Panc1 (cell line): ENCODE measurements at regions not wholly inside any gene's neighbourhood (a gene's known extent, or its start where the extent isn't known, plus 50 kb on each side); places are given as distances from the start of the nearest gene placed in this dataset.

Source experiments
- ATAC-seq: fragments of 200-7000 bp; cut with Tn5 transposase; 2 replicates; pipeline ENCODE4 v1.9.1; 2020; ENCODE audit warnings: mild to moderate bottlenecking, moderate library complexity
- BruUV-seq: library from RNA; stranded (reverse); fragments of 400-500 nt; replicated peaks from 2 replicates; lab custom pipeline; 2021; lab: Mats Ljungman, UMichigan
- CTCF ChIA-PET: fragments of 300-600 bp; sonication (Branson Sonifier 250); formaldehyde crosslinking; loops from one replicate; lab custom pipeline; 2022; ENCODE audit warnings: antibody characterized with exemption; lab: Charles Lee
- POLR2A ChIA-PET: fragments of 300-600 bp; sonication (Branson Sonifier 250); formaldehyde crosslinking; loops from one replicate; lab custom pipeline; 2022; ENCODE audit warnings: antibody characterized with exemption; lab: Charles Lee
- DNase-seq: peaks from one replicate; pipeline ENCODE4 v3.0.0-alpha.2; 2010; ENCODE audit warnings: low read depth, low spot score
- H3K27ac ChIP-seq: 2 replicates; pipeline ENCODE4 v1.5.1; 2011; ENCODE audit warnings: mild to moderate bottlenecking, low read length, inconsistent platforms
- H3K27me3 ChIP-seq: fragments of 200-500 bp; sonication (Bioruptor generic); 2 replicates; pipeline ENCODE4 v1.6.0; 2014; ENCODE audit warnings: low read length, inconsistent platforms; ENCODE audit not compliant: control insufficient read depth, insufficient read depth
- H3K36me3 ChIP-seq: fragments of 200-500 bp; sonication (Bioruptor generic); 2 replicates; pipeline ENCODE4 v1.5.1; 2014; ENCODE audit warnings: inconsistent platforms, mild to moderate bottlenecking, low read length, moderate library complexity; ENCODE audit not compliant: control insufficient read depth, insufficient read depth
- H3K4me1 ChIP-seq: 2 replicates; pipeline ENCODE4 v1.5.1; 2011; ENCODE audit warnings: inconsistent platforms, mild to moderate bottlenecking, low read length, moderate library complexity; ENCODE audit not compliant: control insufficient read depth, insufficient read depth
- H3K4me3 ChIP-seq, 2 experiments: 2 replicates each; pipeline ENCODE4 v1.5.1; 2011 to 2012; ENCODE audit warnings: low read depth in 2 of 2, low read length in 2 of 2, mild to moderate bottlenecking in 2 of 2, inconsistent platforms in 1 of 2, moderate library complexity in 1 of 2
- H3K9me3 ChIP-seq: fragments of 200-500 bp; sonication (Bioruptor generic); 2 replicates; pipeline ENCODE4 v1.5.1; 2014; ENCODE audit warnings: low read depth, mild to moderate bottlenecking, inconsistent platforms, low read length, moderate library complexity; ENCODE audit not compliant: control insufficient read depth, insufficient read depth
- POLR2AphosphoS5 ChIP-seq: IDR thresholded peaks from 2 replicates; pipeline ENCODE4 v1.6.1; 2012; ENCODE audit warnings: mild to moderate bottlenecking, low read depth, low read length, moderate library complexity
- SIN3A ChIP-seq: IDR thresholded peaks from 2 replicates; pipeline ENCODE4 v1.6.1; 2012; ENCODE audit warnings: low read depth, mild to moderate bottlenecking, low read length, moderate library complexity, borderline replicate concordance; ENCODE audit not compliant: insufficient read depth
- TCF7L2 ChIP-seq: IDR thresholded peaks from 2 replicates; pipeline ENCODE4 v1.6.1; 2011; ENCODE audit warnings: mild to moderate bottlenecking, low read depth, low read length, inconsistent platforms
- in situ Hi-C: cut with HindIII; loops from 2 replicates; pipeline ENCODE4 v1.10.0; 2016; ENCODE audit warnings: low sequenced_read_pairs, low pct_unique_long_range_greater_than_20kb
- intact Hi-C: fragments of 100-400 bp; cut with micrococcal nuclease; formaldehyde crosslinking; loops from one replicate; pipeline ENCODE4 v1.10.0; 2022; ENCODE audit not compliant: unreplicated experiment
- TF ChIP-seq, protein P1 (sequence below), 2 experiments: IDR thresholded peaks; 2 replicates each; pipeline ENCODE4 v1.6.1; 2011 to 2012; ENCODE audit warnings: low read depth in 2 of 2, control low read depth in 1 of 2, low read length in 1 of 2, mild to moderate bottlenecking in 1 of 2, moderate library complexity in 1 of 2; ENCODE audit not compliant: insufficient read depth in 1 of 2
- TF ChIP-seq, protein P2 (sequence below): fragments of 450-650 bp; IDR thresholded peaks from 2 replicates; pipeline ENCODE4 v1.5.1; 2017; ENCODE audit warnings: mild to moderate bottlenecking

DNA sequence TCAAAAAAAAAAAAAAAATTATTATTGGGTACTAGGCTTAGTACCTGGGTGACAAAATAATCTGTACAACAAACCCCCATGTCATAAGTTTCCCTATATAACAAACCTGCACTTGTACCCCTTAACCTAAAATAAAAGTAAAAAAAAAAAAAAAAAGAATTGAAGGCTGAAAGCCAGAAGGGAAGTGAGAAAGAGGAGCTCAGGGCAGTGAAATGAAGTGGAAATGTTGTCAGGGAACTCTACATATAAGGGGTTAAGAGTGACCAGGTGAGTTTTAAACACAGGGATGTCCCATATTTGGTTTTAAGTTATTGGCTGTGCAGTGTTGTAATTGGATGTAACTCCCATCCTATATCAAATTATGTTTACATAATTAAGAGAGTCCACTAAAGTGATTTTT, 85.7 kb upstream of the ABCD3 start:
- POLR2A ChIA-PET, result interaction anchor here (0.6 to 1.0 kb wide), 3 partner anchors 95 to 142 kb away, joined by 3 to 6 read pairs (median 6); no protein-coding TSS in a partner anchor
- ATAC-seq, result no peak
- H3K27me3 ChIP-seq, result no peaks in the 10 kb centered on the region
- in situ Hi-C loops, result no loop called here
- intact Hi-C loops, result loop anchor here (10.0 kb wide), 1 partner anchor 168 kb away; no protein-coding TSS in a partner anchor
- CTCF ChIA-PET, result interaction anchor here (0.6 to 2.6 kb wide), 3 partner anchors 288 to 1137 kb away, joined by 3 to 10 read pairs (median 9); no protein-coding TSS in a partner anchor
- H3K4me3 ChIP-seq, result no peak overlapping the region
- peaks cover 71% of the 10 kb centered on the region for H3K4me1 ChIP-seq
- no peaks in the 10 kb centered on the region for H3K36me3 ChIP-seq
- peak overlapping the region; percentile 100 for H3K27ac ChIP-seq
- no peaks in the 10 kb centered on the region for H3K9me3 ChIP-seq
- no peak for DNase-seq
- no TSS peak for BruUV-seq
- no peak for TF ChIP-seq POLR2AphosphoS5
- TF ChIP-seq SIN3A, result no peak
- no peak for TF ChIP-seq TCF7L2
- TF ChIP-seq, protein P1, sequence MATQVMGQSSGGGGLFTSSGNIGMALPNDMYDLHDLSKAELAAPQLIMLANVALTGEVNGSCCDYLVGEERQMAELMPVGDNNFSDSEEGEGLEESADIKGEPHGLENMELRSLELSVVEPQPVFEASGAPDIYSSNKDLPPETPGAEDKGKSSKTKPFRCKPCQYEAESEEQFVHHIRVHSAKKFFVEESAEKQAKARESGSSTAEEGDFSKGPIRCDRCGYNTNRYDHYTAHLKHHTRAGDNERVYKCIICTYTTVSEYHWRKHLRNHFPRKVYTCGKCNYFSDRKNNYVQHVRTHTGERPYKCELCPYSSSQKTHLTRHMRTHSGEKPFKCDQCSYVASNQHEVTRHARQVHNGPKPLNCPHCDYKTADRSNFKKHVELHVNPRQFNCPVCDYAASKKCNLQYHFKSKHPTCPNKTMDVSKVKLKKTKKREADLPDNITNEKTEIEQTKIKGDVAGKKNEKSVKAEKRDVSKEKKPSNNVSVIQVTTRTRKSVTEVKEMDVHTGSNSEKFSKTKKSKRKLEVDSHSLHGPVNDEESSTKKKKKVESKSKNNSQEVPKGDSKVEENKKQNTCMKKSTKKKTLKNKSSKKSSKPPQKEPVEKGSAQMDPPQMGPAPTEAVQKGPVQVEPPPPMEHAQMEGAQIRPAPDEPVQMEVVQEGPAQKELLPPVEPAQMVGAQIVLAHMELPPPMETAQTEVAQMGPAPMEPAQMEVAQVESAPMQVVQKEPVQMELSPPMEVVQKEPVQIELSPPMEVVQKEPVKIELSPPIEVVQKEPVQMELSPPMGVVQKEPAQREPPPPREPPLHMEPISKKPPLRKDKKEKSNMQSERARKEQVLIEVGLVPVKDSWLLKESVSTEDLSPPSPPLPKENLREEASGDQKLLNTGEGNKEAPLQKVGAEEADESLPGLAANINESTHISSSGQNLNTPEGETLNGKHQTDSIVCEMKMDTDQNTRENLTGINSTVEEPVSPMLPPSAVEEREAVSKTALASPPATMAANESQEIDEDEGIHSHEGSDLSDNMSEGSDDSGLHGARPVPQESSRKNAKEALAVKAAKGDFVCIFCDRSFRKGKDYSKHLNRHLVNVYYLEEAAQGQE (IDR thresholded peaks at IDR 0.05; ENCODE audit: insufficient read depth in 1 of 2, low read depth in 2 of 2, low read length in 1 of 2), result no peak
- TF ChIP-seq, protein P2, sequence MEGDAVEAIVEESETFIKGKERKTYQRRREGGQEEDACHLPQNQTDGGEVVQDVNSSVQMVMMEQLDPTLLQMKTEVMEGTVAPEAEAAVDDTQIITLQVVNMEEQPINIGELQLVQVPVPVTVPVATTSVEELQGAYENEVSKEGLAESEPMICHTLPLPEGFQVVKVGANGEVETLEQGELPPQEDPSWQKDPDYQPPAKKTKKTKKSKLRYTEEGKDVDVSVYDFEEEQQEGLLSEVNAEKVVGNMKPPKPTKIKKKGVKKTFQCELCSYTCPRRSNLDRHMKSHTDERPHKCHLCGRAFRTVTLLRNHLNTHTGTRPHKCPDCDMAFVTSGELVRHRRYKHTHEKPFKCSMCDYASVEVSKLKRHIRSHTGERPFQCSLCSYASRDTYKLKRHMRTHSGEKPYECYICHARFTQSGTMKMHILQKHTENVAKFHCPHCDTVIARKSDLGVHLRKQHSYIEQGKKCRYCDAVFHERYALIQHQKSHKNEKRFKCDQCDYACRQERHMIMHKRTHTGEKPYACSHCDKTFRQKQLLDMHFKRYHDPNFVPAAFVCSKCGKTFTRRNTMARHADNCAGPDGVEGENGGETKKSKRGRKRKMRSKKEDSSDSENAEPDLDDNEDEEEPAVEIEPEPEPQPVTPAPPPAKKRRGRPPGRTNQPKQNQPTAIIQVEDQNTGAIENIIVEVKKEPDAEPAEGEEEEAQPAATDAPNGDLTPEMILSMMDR, result no peak

DNA sequence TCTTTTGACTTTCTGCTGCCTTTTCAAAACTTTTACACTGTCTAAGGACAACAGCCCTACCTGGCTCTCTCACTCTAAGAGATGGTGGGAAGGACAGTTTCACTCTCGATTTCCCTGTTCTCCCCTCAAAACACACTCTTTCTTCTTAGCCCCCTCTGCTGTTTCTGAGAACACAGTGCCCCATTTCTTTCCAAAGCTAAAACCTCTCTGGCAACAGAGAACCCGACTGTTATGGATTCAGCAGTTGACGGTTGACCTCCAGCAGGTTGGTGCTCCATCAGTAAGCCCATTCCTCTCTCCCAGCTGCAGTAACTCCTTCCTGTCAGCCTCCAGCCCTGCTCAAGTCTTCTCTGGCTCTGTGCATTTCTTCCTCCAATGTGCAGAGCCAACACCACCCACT, 88.2 kb upstream of the ABCD3 start:
- POLR2A ChIA-PET, result interaction anchor here (1.4 kb wide), 1 partner anchor 92 kb away, joined by 4 read pairs; the partner anchor contains the start of gene ARHGAP29
- intact Hi-C loops, result loop anchor here (10.0 kb wide), 1 partner anchor 165 kb away; no protein-coding TSS in a partner anchor
- H3K27ac ChIP-seq, result peak overlapping the region; percentile 100
- no TSS peak for BruUV-seq
- CTCF ChIA-PET, result interaction anchor here (0.6 to 0.8 kb wide), 2 partner anchors 103 to 290 kb away, joined by 3 to 4 read pairs; no protein-coding TSS in a partner anchor
- H3K9me3 ChIP-seq, result no peaks in the 10 kb centered on the region
- in situ Hi-C loops, result no loop called here
- H3K4me3 ChIP-seq, result peak overlapping the region in 1 of 2 experiments; percentile 21; a peak in 1 of 4 replicates
- TF ChIP-seq SIN3A (no peak), POLR2AphosphoS5 (no peak)
- TF ChIP-seq, protein P2, result peak; percentile 57
- TF ChIP-seq, protein P1 (IDR thresholded peaks at IDR 0.05; ENCODE audit: insufficient read depth in 1 of 2, low read depth in 2 of 2, low read length in 1 of 2), result no peak
- DNase-seq (no peak), ATAC-seq (no peak)
- H3K36me3 ChIP-seq, result no peaks in the 10 kb centered on the region
- H3K4me1 ChIP-seq, result peaks cover 83% of the 10 kb centered on the region
- H3K27me3 ChIP-seq, result no peaks in the 10 kb centered on the region
